ENCODE measurements at regions not wholly inside any gene's neighbourhood (a gene's known extent, or its start where the extent isn't known, plus 50 kb on each side); places are given as distances from the start of the nearest gene placed in this dataset.

- Histone ChIP-seq H3K4me3 (ENCODE audit: low read depth, low read length) (no peak overlapping the region), H3K9me3 (ENCODE audit: control insufficient read depth, insufficient read depth, low read depth, low read length) (no peaks in the 10 kb centered on the region), H3K36me3 (ENCODE audit: control insufficient read depth in 2 of 2, insufficient read depth in 1 of 2, low read length in 2 of 2) (no peaks in the 10 kb centered on the region), H3K27ac (ENCODE audit: extremely low read depth, low read depth, low read length) (no peak overlapping the region), H3K4me1 (ENCODE audit: control insufficient read depth, insufficient read depth, low read length) (no peaks in the 10 kb centered on the region)
- TF ChIP-seq GLIS1 (tag by site-specific recombination; IDR thresholded peaks at IDR 0.05) (peak; percentile 54), ZNF639 (tag by site-specific recombination; IDR thresholded peaks at IDR 0.05) (no peak)
- POLR2A ChIA-PET, result interaction anchor here (0.6 kb wide), 1 partner anchor 17 kb away, joined by 4 read pairs; no protein-coding TSS in a partner anchor
- CTCF ChIA-PET, result no interaction called here
These were observed 156.3 kb downstream of the BCOR start for GRCh38 chrX:39941332-39941920.

- ChIA-PET CTCF (no interaction called here), POLR2A (no interaction called here)
- Histone ChIP-seq H3K4me3 (ENCODE audit: low read depth, low read length) (no peak overlapping the region), H3K4me1 (ENCODE audit: control insufficient read depth, insufficient read depth, low read length) (no peaks in the 10 kb centered on the region), H3K9me3 (ENCODE audit: control insufficient read depth, insufficient read depth, low read depth, low read length) (no peaks in the 10 kb centered on the region), H3K36me3 (ENCODE audit: control insufficient read depth in 2 of 2, insufficient read depth in 1 of 2, low read length in 2 of 2) (no peaks in the 10 kb centered on the region), H3K27ac (ENCODE audit: extremely low read depth, low read depth, low read length) (no peak overlapping the region)
- no peak for TF ChIP-seq ZNF664 (tag by site-specific recombination; IDR thresholded peaks at IDR 0.05)
- TF ChIP-seq YY2 (tag by site-specific recombination; IDR thresholded peaks at IDR 0.05), result no peak
- TF ChIP-seq MEIS1 (CRISPR knock-in tag; IDR thresholded peaks at IDR 0.05; ENCODE audit: borderline replicate concordance), result no peak
- no peak for TF ChIP-seq ZNF292 (tag by site-specific recombination; IDR thresholded peaks at IDR 0.05; ENCODE audit: borderline replicate concordance, low read depth)
- no peak for TF ChIP-seq WT1 (tag by site-specific recombination; IDR thresholded peaks at IDR 0.05)
- no peak for TF ChIP-seq HOXC10 (CRISPR knock-in tag; IDR thresholded peaks at IDR 0.05)
- no peak for TF ChIP-seq ZNF19 (tag by site-specific recombination; IDR thresholded peaks at IDR 0.05; ENCODE audit: low read depth)
- no peak for TF ChIP-seq ZNF776 (tag by site-specific recombination; IDR thresholded peaks at IDR 0.05; ENCODE audit: borderline replicate concordance)
- TF ChIP-seq BCL6B (tag by site-specific recombination; IDR thresholded peaks at IDR 0.05), result no peak
- TF ChIP-seq ZNF362 (tag by site-specific recombination; IDR thresholded peaks at IDR 0.05), result no peak
- TF ChIP-seq ZFP37 (tag by site-specific recombination; IDR thresholded peaks at IDR 0.05), result no peak
- no peak for TF ChIP-seq ZNF354C (tag by site-specific recombination; IDR thresholded peaks at IDR 0.05; ENCODE audit: borderline replicate concordance, low read depth)
- TF ChIP-seq ZBTB49 (tag by site-specific recombination; IDR thresholded peaks at IDR 0.05; ENCODE audit: low read depth), result no peak
- TF ChIP-seq ZNF169 (tag by site-specific recombination; IDR thresholded peaks at IDR 0.05), result no peak
These were observed 153.3 kb downstream of the BCOR start for GRCh38 chrX:39944416-39944815.

All from HEK293 (cell line).